ENCODE measurements at regions not wholly inside any gene's neighbourhood (a gene's known extent, or its start where the extent isn't known, plus 50 kb on each side); places are given as distances from the start of the nearest gene placed in this dataset.

- TF ChIP-seq CTCF (conservative IDR thresholded peaks at IDR 0.05; ENCODE audit: low read depth, low read length) (no peak), EZH2 (IDR thresholded peaks at IDR 0.05; ENCODE audit: low read length, unreplicated experiment) (no peak), EZH2phosphoT487 (IDR thresholded peaks at IDR 0.05; ENCODE audit: borderline replicate concordance, low read length) (no peak)
These were observed 49.8 kb upstream of the RAB6D start for GRCh38 chr2:131413785-131414184.
